ENCODE measurements at regions not wholly inside any gene's neighbourhood (a gene's known extent, or its start where the extent isn't known, plus 50 kb on each side); places are given as distances from the start of the nearest gene placed in this dataset.

DNA sequence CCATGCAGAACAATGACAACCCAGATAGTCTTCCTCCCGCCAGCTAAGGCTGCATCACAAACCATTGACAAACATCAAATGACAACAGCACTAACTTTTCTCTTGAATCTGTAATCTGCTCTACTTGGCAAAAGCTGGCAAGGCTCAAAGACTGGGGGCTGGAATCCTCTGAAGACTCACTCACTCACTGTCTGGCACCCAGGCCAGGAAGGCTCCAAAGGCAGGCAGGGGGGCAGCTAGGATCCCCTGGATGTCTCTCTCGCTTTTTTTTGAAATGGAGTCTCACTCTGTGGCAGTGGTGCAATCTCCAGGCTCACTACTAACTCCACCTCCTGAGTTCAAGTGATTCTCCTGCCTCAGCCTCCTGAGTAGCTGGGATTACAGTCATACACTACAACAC is 159.7 kb upstream of the GPR26 start:
- no peak for DNase-seq

DNA sequence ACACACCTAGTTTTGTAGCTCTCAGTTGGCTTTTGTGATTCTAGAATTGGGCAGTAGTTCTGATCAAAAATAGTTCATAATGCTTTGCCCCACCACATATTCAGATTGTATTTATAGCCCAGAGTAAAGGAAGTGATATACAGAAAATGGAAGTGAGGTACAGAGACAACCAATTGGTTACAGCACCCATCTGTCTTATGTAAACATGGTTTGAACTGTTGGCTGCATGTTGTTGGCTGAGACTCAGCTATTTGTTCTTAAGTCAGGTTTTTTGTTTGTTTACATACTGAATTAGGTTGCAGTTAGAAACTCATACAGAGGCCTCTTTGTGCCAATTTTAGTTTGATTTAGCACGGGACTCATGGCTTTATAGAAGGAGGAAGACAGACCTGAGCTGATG is 158.9 kb upstream of the GPR26 start:
- no peak for DNase-seq

DNA sequence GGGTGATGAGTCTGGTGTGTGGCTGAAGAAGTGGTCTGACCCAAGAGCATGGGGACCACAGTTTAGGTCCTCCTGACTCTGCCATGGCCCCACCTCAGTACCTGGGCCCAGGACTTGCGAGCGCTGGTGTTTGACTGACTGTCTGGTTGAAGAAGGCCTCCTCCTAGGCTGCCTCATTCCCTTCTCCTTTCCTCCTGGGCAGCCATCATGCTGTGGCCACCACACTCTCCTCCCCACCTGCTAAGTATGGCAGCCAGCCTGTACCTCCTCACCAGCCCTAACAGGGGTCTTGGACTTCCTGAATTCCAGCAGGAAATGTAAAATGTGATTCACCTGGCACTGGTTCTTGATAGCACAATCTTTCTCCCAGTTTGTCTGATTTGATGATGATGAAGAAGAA is 156.8 kb upstream of the GPR26 start:
- no peak for DNase-seq

DNA sequence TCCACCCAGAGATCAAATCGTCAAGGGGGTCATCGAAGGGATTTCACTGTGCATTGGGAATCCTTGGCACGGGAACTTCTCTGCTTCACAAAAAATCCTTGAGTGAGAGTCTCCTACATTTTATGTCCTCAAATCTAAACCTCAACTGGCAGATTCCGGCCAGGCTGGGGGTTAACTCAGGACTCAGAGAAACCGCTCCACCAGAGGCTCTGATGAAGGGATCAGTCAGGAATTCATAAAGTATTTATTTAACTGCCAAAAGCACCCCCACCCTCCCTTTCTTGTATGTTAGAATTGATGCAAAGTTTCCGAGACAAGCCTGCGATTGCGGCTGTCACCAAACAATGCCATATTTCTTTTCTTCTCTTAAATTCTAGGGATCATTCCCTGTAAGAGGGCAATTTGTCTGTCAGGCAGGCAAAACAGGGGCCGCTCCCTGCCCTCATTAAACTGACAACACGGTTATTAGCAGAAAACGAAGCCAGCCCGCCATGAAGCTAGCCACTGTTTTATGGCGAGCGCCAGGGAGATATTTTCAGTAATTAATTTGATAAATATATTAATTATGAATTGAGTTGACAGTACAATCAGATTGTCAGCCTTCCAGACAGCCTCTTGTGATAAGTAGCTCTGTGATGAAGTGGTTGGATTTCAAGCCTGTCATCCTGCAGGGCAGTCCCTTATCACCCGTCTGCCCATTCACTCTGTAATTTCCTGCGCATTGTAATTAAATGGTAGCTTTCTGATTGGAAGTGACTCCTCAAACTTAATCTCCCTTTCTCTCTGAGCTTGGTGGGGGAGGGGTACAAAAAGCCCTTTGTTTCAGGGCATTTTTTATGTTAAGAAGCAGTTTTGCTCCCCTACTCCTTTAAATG is 153.0 kb upstream of the GPR26 start:
- DNase-seq, result no peak

DNA sequence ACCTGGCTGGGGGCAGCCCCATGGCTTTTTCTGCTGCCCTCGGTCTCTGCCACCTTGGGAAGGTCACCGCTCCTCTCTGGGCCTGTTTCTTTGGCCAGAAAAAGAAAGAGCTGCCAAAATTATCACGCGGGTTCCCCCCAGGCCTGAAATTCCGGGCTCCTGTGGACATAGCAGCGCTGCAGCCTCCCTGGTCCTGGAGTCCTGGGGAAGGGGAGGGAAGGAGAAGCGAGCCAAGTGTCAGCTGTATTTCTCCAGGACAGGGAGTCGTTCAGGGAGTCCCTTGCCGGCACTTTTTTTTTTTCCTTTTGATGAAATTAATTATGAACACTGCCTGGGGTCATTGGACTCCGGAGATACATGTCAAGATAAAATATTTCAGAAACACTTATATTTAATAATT is 152.3 kb upstream of the GPR26 start:
- DNase-seq, result no peak

DNA sequence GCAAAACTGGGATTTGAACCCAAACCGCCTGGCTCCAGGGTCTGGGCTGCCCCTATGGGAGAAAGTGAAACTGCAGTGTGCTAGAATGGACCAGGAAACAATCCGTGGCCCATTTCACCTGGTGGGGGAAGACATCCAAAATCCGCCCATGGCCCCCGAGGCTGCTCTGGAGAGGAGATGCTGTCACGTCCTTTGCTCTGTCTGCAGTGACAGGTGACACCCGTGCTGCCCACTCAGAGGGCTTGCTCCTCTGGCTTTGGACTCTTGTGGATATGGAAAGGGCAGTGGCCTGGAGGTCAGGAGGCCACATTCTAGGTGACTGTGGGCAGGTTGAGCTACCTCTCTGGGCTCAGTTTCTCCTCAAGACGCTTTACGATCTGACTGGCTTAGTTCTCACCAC is 151.2 kb upstream of the GPR26 start:
- DNase-seq, result no peak

DNA sequence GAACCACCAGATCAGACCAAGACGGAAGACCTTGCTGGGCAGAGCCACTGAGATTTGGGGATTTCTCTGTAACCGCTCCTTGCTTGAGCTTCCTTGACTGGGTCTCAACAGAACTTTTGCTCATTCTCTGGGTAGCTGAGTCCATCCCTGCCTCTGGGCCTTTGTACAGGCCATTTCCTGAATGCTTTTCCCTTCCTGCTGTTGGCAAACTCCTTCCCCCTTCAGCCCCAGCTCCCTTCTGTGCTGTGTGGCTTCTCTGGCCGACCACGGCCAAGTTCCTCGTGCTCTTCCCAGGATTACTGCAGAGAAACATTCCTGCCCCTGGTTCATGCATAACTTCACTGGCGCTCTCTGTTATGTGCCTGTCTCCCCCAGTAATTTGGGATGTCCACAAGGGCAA is 150.5 kb upstream of the GPR26 start:
- DNase-seq, result no peak

DNA sequence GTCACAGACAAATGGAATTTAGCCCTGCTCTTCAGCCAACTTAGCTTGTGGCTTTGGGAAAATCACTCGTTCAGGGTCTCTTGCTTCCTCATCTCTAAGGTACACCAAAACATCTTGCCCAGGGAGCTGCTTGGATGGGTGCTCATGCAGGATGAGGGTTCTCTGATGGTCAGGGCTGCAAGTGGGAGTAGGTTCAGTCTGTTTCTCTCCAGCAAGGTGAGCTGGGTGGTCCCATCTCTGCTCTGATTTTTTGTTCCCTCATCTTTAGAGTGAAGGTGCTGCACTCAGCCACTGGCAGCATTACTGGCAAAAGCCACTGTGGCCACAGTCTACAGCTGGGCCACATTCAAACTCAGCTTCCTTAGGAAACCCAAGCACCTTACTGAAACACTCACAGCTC is 149.9 kb upstream of the GPR26 start:
- no peak for DNase-seq

DNA sequence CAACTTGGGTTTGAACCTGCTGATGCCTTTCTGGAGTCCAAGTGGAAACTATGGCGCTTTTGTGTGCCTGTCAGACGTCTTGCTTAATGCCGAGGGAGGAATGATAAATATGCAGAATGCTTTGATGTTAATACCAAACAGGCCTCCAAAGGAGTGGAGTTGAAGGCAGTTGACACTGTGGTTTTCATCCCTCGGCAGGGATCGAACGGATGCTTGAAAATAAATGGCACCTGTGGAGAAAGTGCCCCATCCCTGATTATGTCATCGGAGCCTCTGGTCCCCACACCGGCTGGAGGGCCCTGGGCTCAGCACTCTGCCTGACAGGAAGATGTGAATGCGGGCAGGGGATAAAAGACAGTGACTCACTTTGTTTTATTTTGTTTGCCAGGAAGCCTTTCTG is 148.7 kb upstream of the GPR26 start:
- no peak for DNase-seq

DNA sequence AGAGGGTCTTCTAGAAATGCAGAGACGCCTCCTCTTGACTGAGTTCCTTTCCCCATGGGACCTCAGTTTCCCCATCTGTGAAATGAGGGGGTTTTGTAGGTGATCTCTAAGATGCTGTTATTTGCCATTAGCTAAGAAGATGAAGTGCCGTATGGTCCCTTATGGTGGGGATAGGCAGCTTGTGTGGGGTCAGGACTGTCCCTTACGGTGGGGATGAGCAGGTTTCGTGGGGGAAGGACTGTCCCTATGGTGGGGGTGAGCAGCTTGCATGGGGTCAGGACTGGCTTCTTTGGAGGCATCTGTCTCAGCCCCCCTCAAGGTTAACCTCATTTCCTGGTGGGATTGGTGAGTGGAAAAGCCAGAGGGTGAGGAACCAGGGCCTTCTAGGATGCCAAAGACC is 148.3 kb upstream of the GPR26 start:
- DNase-seq, result no peak

DNA sequence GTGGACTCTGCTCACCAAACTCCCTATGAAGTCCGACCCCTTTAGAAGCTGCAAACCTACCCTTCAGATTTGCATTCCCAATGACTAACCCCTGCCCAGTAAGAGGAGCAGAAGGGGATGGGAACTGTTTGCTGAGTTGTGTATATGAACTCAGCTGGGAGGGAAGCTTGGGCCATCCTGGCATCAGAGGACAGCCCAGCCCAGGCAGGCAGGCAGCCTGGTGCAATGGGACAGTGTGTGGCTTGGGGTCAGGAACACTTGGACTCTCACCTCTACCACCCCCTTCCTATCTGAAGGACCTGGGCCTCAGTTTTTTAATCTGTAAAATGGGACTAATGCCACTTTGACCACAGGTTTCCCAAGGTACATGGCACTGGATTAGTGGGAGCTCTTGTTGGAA is 147.4 kb upstream of the GPR26 start:
- no peak for DNase-seq

DNA sequence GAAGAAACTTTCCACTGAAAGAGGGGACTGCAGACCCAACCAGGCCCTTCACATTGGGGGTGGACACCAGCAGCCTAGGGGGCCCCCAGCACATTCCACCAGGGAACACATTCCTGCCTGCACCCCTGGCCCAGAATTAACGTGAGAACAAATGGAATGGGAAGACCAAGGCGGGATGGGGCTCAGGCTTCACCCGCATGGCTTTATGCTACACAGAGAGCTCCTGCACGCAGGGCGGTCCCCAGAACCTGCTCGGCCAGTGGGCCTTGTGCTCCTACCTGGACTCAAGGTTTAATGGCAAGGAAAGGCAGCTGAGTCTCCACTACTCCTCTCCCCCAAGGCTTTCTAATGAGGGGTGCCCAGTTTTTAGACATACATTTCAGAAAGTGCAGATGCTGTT is 146.3 kb upstream of the GPR26 start:
- no peak for DNase-seq

DNA sequence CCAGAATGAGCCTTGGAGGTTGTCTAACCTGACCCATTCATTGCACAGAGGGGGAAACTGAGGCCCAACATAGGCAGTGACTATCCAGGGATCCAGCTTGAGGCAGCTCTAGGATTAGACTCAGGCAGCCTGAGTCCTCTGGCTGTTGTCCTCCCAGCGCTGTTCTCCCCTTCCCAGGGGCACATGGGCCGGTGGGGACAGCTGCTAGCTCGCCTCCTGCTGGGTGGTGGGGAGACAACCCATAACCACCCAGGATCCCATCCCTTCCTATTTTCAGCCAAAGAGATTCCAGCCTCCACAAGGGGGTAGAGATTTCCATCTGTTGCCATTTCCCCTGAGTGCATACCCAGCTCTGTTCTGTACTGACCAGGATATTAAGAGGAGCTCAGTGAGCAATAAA is 145.1 kb upstream of the GPR26 start:
- no peak for DNase-seq

DNA sequence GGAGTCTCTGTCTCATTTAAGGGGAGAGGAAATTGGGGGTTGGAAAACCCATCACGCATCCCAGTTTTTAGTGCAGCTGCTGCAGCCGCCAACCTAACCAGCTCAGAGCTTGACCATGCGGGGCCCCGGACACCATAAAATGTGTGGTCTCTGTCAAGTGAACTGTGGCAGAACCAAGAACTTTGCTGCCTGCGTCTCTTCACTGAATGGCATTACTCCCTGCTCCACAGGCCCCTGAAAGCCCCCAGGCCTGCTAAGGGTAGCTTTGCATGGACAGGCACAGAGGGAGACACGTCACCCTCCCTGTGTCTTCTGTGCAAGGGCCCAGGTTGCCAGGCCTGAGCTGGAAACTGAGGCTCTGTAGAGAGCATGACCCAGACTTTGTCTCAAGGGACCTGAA is 144.6 kb upstream of the GPR26 start:
- DNase-seq, result no peak

DNA sequence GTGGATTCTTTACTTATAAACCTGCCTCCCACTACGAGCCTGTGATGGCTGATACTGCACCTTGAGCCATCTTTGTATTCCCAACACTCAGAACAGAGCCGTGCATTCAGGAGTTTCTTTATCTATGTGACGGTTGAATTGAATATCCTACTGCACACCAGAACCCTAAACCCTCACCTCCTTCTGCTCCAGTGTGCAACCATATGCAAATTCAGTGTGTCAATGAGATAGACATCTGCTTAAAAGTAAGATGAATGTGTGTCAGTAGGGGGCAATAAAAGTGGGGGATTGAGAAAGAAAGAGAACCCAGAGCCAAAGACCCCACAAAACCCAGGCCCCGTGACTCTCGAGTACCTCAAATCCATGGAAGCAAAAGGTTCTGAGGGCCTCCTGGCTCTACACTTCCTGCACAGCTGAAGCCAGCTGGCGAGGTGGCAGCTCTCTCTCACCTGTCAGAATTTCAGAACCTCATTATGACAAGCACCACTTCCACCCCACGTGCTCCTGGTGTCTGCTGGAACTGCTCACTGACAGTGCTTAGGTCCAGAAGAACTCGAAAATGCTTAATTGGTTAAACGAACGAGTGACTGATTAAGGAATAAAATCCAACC is 143.3 kb upstream of the GPR26 start:
- DNase-seq, result no peak

DNA sequence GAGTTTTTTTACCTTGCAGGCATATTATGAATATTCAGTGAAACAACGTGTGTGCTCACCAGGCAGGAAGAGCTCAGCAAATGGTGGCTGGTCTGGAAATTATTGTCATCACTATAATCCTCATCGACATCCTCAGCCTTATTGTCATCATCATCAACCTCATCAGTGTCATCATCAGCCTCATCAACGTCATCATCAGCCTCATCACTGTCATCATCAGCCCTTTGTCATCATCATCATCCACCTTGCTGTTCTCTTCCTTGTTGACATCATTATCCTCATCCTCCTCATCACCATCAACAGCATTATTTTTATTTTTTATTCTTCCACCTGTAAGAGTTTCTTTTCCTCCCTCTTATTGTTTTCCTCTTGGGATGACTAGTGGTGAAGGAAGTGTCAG is 142.3 kb upstream of the GPR26 start:
- DNase-seq, result no peak

DNA sequence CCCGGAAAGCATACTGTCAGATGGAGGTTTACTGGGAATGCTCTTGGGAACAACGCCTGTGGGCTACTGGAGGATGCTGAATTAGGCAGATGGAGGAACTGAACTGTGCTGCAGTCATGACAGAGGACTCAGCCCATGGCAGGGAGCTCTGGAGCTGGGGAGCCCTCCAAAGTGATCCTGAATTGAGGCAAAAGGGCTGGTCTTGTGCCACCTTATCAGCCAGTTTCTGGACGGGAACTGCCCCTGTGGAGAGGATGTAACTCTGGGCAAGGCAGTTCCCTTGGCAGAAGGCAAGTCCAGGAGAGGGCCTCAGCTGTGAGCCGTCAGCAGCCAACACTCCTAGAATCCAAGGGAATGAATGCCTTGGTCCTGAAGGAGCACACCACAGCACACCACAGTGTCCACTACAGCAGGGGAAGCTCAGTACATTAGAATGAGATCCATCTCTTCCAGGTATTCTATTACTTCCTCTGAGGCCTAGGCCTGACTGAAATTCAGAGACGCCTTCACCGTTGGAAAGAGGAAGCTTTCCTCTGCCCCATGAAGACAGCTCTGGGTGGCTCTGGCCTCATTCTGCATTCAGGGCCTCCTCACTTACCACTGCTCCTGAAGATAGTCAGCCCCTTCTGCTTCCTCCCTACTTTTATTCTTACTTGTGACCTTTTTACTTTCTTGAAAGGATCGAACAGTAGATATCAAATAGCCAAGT is 139.6 kb upstream of the GPR26 start:
- DNase-seq, result no peak

DNA sequence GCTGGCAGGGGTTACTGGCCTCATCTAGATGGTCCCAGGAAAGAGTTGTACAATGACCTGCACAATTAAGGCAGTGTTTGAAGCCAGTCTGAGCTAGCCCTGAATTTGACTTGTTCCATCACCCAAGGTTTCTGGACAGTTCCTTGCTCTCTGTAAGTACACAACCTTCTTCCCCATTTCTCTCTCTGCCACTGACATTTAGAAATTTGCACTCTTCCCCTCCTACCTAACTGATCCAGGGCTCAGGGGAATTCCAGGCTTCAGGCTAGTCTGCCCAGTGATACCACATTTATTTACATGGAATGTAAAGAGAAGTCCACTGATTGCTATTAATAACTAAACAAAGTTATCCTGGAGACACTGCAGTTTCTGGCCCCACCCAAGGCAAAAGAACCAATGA is 139.0 kb upstream of the GPR26 start:
- no peak for DNase-seq

DNA sequence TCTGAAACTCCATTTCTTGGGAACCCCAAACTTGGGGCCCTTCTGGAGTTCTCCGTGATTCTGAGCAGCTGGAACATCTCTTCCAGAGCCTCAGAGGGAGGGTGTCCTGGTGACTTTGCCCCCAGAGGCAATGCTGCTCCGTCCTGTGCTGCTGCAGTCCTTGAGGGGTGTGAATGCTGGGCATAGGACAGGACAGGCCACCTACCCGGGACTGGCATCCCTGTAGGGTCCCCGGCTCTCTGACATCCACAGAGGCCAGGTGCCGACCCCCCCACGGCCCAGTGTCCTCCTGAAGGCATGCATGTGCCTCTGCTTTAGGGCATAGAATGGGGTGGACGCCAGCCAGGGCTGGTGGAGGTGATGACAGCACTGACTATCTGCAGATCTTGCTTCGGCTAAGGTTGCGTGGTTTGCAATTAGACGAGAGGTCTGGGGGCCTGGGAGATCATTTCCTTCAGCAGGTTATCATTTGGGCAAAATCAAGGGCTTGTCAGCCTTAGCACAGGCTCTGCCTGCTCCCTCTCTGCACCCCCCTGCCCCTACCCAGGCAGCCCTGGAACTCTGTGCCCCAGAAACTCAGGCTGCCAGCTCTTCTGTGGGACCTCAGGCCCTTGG is 136.9 kb upstream of the GPR26 start:
- no peak for DNase-seq

DNA sequence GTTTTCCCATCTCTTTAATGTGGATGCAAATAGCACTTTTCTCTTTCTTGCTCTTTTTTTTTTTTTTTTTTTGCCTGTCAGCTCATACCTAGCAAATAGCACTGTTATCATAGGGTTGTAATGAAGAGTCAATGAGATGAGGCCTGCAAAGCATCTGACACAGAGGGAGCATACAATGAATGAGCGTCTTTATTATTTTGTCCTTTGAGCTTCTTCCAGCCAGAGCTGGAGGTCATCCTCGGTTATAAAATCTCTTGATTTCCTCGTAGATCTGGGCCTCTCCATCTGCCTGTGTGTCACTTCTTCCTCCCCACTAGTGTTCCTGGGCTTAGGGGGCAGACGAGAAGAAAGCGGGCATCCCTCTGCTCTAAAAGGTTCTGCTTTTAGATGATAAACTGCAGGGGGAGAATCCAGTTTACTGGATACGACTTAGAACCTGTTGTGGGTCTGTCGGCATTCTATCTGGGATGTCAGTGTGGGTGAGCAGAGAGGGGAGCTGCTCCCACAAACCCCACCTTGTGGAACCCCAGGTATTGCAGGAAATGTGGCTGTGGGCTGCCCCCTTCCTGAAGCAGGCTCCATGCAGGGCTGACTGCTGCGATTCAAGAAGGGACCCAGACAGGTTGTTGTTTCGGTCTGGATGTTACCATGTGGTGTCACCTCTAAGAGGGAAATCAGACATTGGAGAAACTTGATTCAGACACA is 135.8 kb upstream of the GPR26 start:
- no peak for DNase-seq

DNA sequence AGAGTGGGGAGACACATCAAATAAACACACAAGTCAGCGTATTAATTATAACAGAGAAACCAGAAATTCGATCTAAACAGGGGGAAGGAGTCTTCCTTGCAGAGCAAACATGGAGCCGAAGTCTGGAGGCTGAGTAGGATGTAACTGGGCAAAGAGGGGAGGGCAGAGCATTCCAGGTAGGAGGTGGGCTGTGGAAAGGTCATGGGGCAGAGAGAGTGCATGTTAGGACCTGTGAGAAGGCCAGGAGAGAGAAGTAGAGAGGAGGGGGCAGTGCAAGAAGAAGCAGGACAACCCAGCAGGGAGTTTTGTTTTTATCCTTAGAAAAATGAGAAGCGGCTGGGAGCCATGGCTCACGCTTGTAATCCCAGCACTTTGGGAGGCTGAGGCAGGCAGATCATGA is 130.8 kb upstream of the GPR26 start:
- no peak for DNase-seq

DNA sequence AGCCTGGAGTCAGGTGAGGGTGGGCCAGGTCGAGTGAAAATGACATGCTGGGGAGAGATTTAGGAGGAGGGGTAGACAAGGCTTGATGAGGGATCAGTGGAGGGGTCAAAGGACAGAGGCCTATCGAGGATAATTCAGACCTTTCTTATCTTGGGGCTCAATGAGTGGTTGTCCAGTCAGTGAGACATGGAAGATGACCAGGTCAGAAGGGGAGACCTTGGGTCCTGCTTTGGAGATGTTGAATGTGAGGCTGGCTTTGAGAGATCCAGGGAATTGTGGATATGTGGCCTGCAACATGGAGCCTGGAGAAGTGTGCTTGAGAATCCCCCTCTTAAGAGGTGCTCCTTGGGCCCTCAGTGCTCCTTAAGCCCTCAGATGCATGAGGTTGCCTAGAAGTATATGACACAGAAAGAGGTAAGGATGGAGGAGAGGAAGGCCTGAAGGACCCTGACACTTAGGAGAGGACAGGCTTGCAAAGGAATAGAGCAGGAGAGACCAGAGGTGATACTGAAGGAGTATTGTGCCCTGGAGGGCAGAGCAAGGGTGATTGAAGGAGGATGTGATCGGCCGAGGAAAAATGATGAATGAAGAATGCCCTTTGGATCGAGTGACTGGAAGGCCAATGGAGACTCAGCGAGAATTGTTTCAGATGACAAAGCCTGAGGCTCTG is 129.8 kb upstream of the GPR26 start:
- no peak for DNase-seq

Data from stimulated activated naive CD4-positive, alpha-beta T cell (primary cell).